Peyer's patch (tissue), 4 donors: ENCODE measurements at regions not wholly inside any gene's neighbourhood (a gene's known extent, or its start where the extent isn't known, plus 50 kb on each side); places are given as distances from the start of the nearest gene placed in this dataset.

Experiments
- CTCF ChIP-seq, 6 experiments: fragments of 450-650 bp in 4 of 6; fragments of 200-600 bp in 2 of 6; sonication (generic) in 1 of 6; IDR thresholded peaks; one replicate each; pipeline ENCODE4 v1.5.1; 2017 to 2019; ENCODE audit warnings: antibody characterized with exemption in 6 of 6, mild to moderate bottlenecking in 3 of 6, moderate library complexity in 1 of 6
- POLR2A ChIP-seq, 2 donors: fragments of 450-650 bp; IDR thresholded peaks; one replicate each; pipeline ENCODE4 v1.5.1; 2017; ENCODE audit warnings: antibody characterized with exemption in 2 of 2, mild to moderate bottlenecking in 2 of 2, moderate library complexity in 2 of 2

GRCh38 chr4:15260758-15261157 lies 167.1 kb upstream of the C1QTNF7 start:
- no peak for TF ChIP-seq POLR2A (IDR thresholded peaks at IDR 0.05)
- no peak for TF ChIP-seq CTCF (IDR thresholded peaks at IDR 0.05)
